H7 (cell line): ENCODE measurements at regions not wholly inside any gene's neighbourhood (a gene's known extent, or its start where the extent isn't known, plus 50 kb on each side); places are given as distances from the start of the nearest gene placed in this dataset.

ENCODE experiments used
- DNase-seq: peaks from one replicate; pipeline ENCODE4 v3.0.0; 2012
- H3K27me3 ChIP-seq: 2 replicates; pipeline ENCODE4 v1.6.0; 2011; ENCODE audit warnings: mild to moderate bottlenecking, low read length; ENCODE audit not compliant: control insufficient read depth, insufficient read depth
- H3K36me3 ChIP-seq: replicated peaks from 2 replicates; pipeline ENCODE4 v1.5.1; 2011; ENCODE audit warnings: low read length; ENCODE audit not compliant: control insufficient read depth, insufficient read depth
- H3K4me3 ChIP-seq: 2 replicates; pipeline ENCODE4 v1.5.1; 2011; ENCODE audit warnings: low read depth, mild to moderate bottlenecking, control low read depth, low read length, moderate library complexity; ENCODE audit not compliant: insufficient read depth

- H3K27me3 ChIP-seq, result no peaks in the 10 kb centered on the region
- H3K36me3 ChIP-seq, result no peaks in the 10 kb centered on the region
- H3K4me3 ChIP-seq, result no peak overlapping the region
- DNase-seq, result no peak
Measured at GRCh38 chr11:82676483-82677094, 57.1 kb downstream of the FAM181B start.

- no peak for DNase-seq
- H3K4me3 ChIP-seq, result no peak overlapping the region
- H3K27me3 ChIP-seq, result no peaks in the 10 kb centered on the region
- no peaks in the 10 kb centered on the region for H3K36me3 ChIP-seq
Measured at GRCh38 chr11:82675838-82676237, 57.8 kb downstream of the FAM181B start.

- Histone ChIP-seq H3K36me3 (no peaks in the 10 kb centered on the region), H3K4me3 (no peak overlapping the region), H3K27me3 (no peaks in the 10 kb centered on the region)
- no peak for DNase-seq
Measured at GRCh38 chr11:82673631-82674030, 60.0 kb downstream of the FAM181B start.

GRCh38 chr11:82671451-82671850, 62.2 kb downstream of the FAM181B start:
- H3K4me3 ChIP-seq, result no peak overlapping the region
- H3K27me3 ChIP-seq, result no peaks in the 10 kb centered on the region
- H3K36me3 ChIP-seq, result no peaks in the 10 kb centered on the region
- DNase-seq, result no peak

GRCh38 chr11:82663535-82663934, 70.1 kb downstream of the FAM181B start:
- no peaks in the 10 kb centered on the region for H3K27me3 ChIP-seq
- H3K4me3 ChIP-seq, result no peak overlapping the region
- no peaks in the 10 kb centered on the region for H3K36me3 ChIP-seq
- no peak for DNase-seq

- H3K36me3 ChIP-seq, result no peaks in the 10 kb centered on the region
- no peak for DNase-seq
- no peak overlapping the region for H3K4me3 ChIP-seq
- no peaks in the 10 kb centered on the region for H3K27me3 ChIP-seq
Measured at GRCh38 chr11:82653752-82654151, 79.9 kb downstream of the FAM181B start.

GRCh38 chr11:82639251-82639650, 94.4 kb downstream of the FAM181B start:
- no peaks in the 10 kb centered on the region for H3K36me3 ChIP-seq
- no peak overlapping the region for H3K4me3 ChIP-seq
- H3K27me3 ChIP-seq, result no peaks in the 10 kb centered on the region
- DNase-seq, result no peak

- DNase-seq, result no peak
- Histone ChIP-seq H3K4me3 (no peak overlapping the region), H3K36me3 (no peaks in the 10 kb centered on the region), H3K27me3 (no peaks in the 10 kb centered on the region)
Measured at GRCh38 chr11:82636615-82637014, 97.0 kb downstream of the FAM181B start.

- Histone ChIP-seq H3K27me3 (no peaks in the 10 kb centered on the region), H3K4me3 (no peak overlapping the region), H3K36me3 (no peaks in the 10 kb centered on the region)
- DNase-seq, result no peak
Measured at GRCh38 chr11:82634091-82634490, 99.6 kb downstream of the FAM181B start.

DNA sequence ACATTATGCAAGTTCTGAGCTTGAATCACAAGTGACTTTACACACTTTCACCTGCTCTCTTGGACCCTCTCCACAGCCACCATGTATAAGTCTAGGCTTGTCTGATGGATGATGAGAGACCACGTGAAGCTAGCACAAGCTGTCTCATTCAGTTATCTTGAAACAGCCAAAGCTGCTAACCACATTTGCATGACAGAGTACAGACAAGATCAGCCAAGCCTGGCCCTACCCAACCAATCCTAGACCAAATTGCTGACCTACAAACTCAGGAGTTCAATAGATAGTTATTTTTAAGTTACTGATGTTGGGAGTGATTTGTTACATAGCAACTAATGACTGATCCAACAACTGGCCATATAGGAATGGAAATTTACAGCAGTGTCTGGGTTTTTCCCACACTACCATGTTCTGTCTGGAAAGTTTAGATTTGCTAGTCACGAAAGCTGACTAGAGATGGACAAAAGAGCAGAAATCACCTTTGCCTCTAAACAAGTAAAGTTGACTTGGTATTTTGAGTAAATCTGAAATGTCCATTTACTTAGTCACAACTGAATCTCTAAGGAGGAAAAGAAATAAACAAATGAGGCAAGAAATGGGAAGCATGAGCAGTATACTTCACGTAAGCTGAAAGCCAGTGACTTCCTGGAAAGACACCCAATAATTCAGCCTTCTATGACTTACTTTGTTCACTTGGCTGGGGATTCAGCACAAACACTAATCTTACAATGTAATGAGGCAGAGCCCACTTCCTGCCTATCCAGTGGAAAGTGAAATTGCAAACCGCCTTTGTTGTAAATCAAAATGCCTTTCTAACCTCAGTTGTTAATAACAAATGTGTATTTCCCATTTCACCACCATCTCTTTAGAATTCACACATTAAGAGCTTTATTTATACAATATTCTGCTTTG, 101.7 kb downstream of the FAM181B start:
- Histone ChIP-seq H3K4me3 (no peak overlapping the region), H3K27me3 (no peaks in the 10 kb centered on the region)
- no peak for DNase-seq

GRCh38 chr11:82610671-82611070, 123.0 kb downstream of the FAM181B start:
- Histone ChIP-seq H3K36me3 (no peaks in the 10 kb centered on the region), H3K27me3 (no peaks in the 10 kb centered on the region), H3K4me3 (no peak overlapping the region)
- no peak for DNase-seq

More for the DNA sequence above, 101.7 kb downstream of the FAM181B start:
- no peaks in the 10 kb centered on the region for H3K36me3 ChIP-seq

GRCh38 chr11:82606738-82607137, 126.9 kb downstream of the FAM181B start:
- Histone ChIP-seq H3K36me3 (no peaks in the 10 kb centered on the region), H3K27me3 (no peaks in the 10 kb centered on the region), H3K4me3 (no peak overlapping the region)
- DNase-seq, result no peak

DNA sequence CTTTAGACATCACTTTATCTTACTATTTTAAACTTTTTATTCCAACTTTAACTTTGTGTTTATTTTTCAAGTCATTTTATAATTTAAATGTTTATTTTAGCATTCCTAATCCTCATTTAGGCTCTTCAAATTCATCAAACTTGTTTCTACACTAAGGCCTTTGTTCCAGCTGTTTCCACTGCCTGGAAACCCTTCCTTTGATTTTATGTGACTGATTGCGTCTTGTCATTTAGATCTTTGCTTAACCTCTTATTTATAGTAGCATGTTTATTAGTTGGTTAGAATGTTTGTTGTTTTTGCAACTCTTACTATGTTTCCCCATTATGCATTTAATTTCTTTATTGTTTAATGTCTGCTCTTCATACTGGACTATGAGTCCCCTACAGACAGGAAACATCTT, 132.0 kb downstream of the FAM181B start:
- H3K36me3 ChIP-seq, result no peaks in the 10 kb centered on the region
- H3K4me3 ChIP-seq, result no peak overlapping the region
- DNase-seq, result no peak
- H3K27me3 ChIP-seq, result no peaks in the 10 kb centered on the region

- H3K27me3 ChIP-seq, result no peaks in the 10 kb centered on the region
Measured at GRCh38 chr11:82599836-82600235, 133.8 kb downstream of the FAM181B start.

DNA sequence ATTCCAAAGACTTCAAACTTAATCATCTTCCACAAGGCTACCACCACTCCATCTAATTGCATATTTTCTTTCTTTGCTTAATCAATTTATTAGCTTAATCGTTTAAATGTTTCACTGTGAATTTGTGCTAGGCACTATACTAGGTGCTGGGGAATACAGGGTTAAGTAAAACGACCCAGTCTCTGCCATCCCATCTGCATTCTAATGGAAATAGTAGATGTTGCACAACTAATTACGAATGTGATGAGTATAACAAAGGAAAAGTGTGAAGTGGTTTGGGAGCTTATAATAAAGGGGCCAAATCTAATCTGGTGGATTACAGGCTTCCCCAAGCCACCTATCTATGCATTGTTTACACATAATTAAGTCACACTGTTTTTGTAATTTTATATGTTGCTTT, 147.1 kb downstream of the FAM181B start:
- DNase-seq, result peak; percentile 16
- no peaks in the 10 kb centered on the region for H3K27me3 ChIP-seq
- H3K36me3 ChIP-seq, result no peaks in the 10 kb centered on the region
- no peak overlapping the region for H3K4me3 ChIP-seq

More at GRCh38 chr11:82599836-82600235, 133.8 kb downstream of the FAM181B start:
- no peak for DNase-seq
- Histone ChIP-seq H3K36me3 (no peaks in the 10 kb centered on the region), H3K4me3 (no peak overlapping the region)
